ENCODE measurements at regions not wholly inside any gene's neighbourhood (a gene's known extent, or its start where the extent isn't known, plus 50 kb on each side); places are given as distances from the start of the nearest gene placed in this dataset.

DNA sequence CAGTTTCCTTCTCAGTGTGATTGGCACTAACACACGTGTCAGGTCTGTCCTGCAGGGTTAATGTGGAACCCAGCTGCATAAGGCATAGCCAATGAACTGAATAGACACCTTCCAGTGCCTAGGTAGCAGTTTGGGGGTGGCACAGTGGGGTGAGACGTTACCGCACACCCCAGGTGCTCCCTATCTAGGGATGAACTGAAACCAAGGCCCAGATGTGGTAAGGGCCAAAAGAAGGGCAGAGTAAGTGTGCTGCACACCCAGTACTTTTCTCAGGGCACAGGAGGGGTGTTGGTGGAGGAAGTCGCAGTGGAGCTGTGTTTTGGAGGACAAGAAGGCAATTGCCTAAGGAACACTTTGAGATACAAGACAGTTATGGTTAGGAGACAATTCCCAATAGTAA is 317.9 kb upstream of the TSHZ3 start:
- POLR2A ChIA-PET (ENCODE audit: unreplicated experiment), result no interaction called here
- no peak overlapping the region for H3K14ac ChIP-seq (replicated peaks; ENCODE audit: low read depth, low read length)
- no peaks in the 10 kb centered on the region for H4K20me1 ChIP-seq (ENCODE audit: insufficient read depth, low read length)
- H2BK5ac ChIP-seq (ENCODE audit: low read depth, low read length, poor library complexity, severe bottlenecking), result no peak overlapping the region
- H3K36me3 ChIP-seq (ENCODE audit: control insufficient read depth, insufficient read depth, low read length), result no peaks in the 10 kb centered on the region
- no peak overlapping the region for H3K4me2 ChIP-seq (ENCODE audit: low read depth, low read length)
- WGBS, 2 experiments (ENCODE audit: extremely low coverage in 2 of 2, insufficient read length in 1 of 2), result no CpG with 5 or more reads among the region's 4 CpGs
- ATAC-seq (ENCODE audit: low read depth) (no peak), DNase-seq (no peak)
- H2BK20ac ChIP-seq (ENCODE audit: low read depth, low read length), result no peak overlapping the region
- no peak overlapping the region for H3K56ac ChIP-seq (ENCODE audit: extremely low read depth, insufficient read depth, low read length)
- no peak overlapping the region for H2BK120ac ChIP-seq (ENCODE audit: low read depth, low read length)
- no peak overlapping the region for H3K9ac ChIP-seq (ENCODE audit: low read depth, low read length)
- H3K9me3 ChIP-seq (ENCODE audit: control insufficient read depth, insufficient read depth, low read length), result 0 out of 2 replicates have a peak, but pooled peaks cover 3% of the 10 kb centered on the region
- intact Hi-C loops (cut with micrococcal nuclease), result no loop called here
- dilution Hi-C loops (cut with HindIII; ENCODE audit: low sequenced_read_pairs, unreplicated experiment), result no loop called here
- no peak overlapping the region for H3K23ac ChIP-seq (ENCODE audit: low read depth, low read length)
- H3K4me1 ChIP-seq (ENCODE audit: control insufficient read depth, insufficient read depth, low read length), result no peaks in the 10 kb centered on the region; the same call in 1 of the 2 replicates
- no TSS peak for BruUV-seq (replicated peaks)
- no peak overlapping the region for H4K91ac ChIP-seq (ENCODE audit: insufficient read depth, low read depth, low read length)
- H3K27ac ChIP-seq (ENCODE audit: insufficient read depth, low read length), result no peak overlapping the region
- H4K5ac ChIP-seq (ENCODE audit: low read depth, low read length), result no peak overlapping the region
- CTCF ChIA-PET, result no interaction called here
- in situ Hi-C loops (cut with MboI; ENCODE audit: low sequenced_read_pairs), result no loop called here
- H3K18ac ChIP-seq (ENCODE audit: low read depth, low read length), result no peak overlapping the region
- no peaks in the 10 kb centered on the region for H3K9me1 ChIP-seq (ENCODE audit: insufficient read depth, low read length)
- no peaks in the 10 kb centered on the region for H3K27me3 ChIP-seq (ENCODE audit: control insufficient read depth, insufficient read depth, low read length)
- no peak overlapping the region for H2AK5ac ChIP-seq (ENCODE audit: low read depth, low read length)
- no peaks in the 10 kb centered on the region for H3K79me1 ChIP-seq (ENCODE audit: low read depth in 1 of 2, low read length in 2 of 2)
- H2AFZ ChIP-seq (replicated peaks; ENCODE audit: low read length, poor library complexity), result no peak overlapping the region
- no peak overlapping the region for H2BK15ac ChIP-seq (ENCODE audit: low read depth, low read length)
- no peak overlapping the region for H2AK9ac ChIP-seq (replicated peaks; ENCODE audit: low read depth, low read length, poor library complexity)
- H4K8ac ChIP-seq (ENCODE audit: low read depth in 2 of 2, low read length in 2 of 2), result no peak overlapping the region
- no peak overlapping the region for H3K4me3 ChIP-seq (ENCODE audit: insufficient read depth, low read depth, low read length)
- no peak overlapping the region for H3K4ac ChIP-seq (ENCODE audit: low read depth, low read length)
- TF ChIP-seq FOS (IDR thresholded peaks at IDR 0.05; ENCODE audit: low read depth, low read length), result no peak
- TF ChIP-seq, protein P1, sequence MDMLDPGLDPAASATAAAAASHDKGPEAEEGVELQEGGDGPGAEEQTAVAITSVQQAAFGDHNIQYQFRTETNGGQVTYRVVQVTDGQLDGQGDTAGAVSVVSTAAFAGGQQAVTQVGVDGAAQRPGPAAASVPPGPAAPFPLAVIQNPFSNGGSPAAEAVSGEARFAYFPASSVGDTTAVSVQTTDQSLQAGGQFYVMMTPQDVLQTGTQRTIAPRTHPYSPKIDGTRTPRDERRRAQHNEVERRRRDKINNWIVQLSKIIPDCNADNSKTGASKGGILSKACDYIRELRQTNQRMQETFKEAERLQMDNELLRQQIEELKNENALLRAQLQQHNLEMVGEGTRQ (IDR thresholded peaks at IDR 0.05; ENCODE audit: low read depth, low read length), result no peak
- no peak for TF ChIP-seq RFX5 (IDR thresholded peaks at IDR 0.05; ENCODE audit: low read depth, low read length)
- no peak for TF ChIP-seq RCOR1 (IDR thresholded peaks at IDR 0.05; ENCODE audit: insufficient replicate concordance, low read length)
- TF ChIP-seq BHLHE40 (IDR thresholded peaks at IDR 0.05; ENCODE audit: low read depth, low read length), result no peak
- no peak for TF ChIP-seq NFE2L2 (IDR thresholded peaks at IDR 0.05; ENCODE audit: low read depth, low read length)
- no peak for TF ChIP-seq RAD21 (IDR thresholded peaks at IDR 0.05; ENCODE audit: low read length)
- TF ChIP-seq MAZ (IDR thresholded peaks at IDR 0.05; ENCODE audit: borderline replicate concordance, low read depth, low read length), result no peak
- no peak for TF ChIP-seq MAFK (IDR thresholded peaks at IDR 0.05; ENCODE audit: low read depth, low read length)
- TF ChIP-seq, protein P2, sequence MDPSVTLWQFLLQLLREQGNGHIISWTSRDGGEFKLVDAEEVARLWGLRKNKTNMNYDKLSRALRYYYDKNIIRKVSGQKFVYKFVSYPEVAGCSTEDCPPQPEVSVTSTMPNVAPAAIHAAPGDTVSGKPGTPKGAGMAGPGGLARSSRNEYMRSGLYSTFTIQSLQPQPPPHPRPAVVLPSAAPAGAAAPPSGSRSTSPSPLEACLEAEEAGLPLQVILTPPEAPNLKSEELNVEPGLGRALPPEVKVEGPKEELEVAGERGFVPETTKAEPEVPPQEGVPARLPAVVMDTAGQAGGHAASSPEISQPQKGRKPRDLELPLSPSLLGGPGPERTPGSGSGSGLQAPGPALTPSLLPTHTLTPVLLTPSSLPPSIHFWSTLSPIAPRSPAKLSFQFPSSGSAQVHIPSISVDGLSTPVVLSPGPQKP (IDR thresholded peaks at IDR 0.05; ENCODE audit: borderline replicate concordance, low read depth, low read length), result no peak
- no peak for TF ChIP-seq CTCF (conservative IDR thresholded peaks at IDR 0.05; ENCODE audit: low read depth, low read length)

All from IMR-90 (cell line).